ENCODE measurements at regions not wholly inside any gene's neighbourhood (a gene's known extent, or its start where the extent isn't known, plus 50 kb on each side); places are given as distances from the start of the nearest gene placed in this dataset.

GRCh38 chr1:190560161-190560681 is 82.6 kb upstream of the BRINP3 start (continued):
- TF ChIP-seq CHD1 (IDR thresholded peaks at IDR 0.05; ENCODE audit: low read depth, low read length) (no peak), PBX3 (IDR thresholded peaks at IDR 0.05; ENCODE audit: insufficient replicate concordance, low read depth, low read length) (no peak), ZZZ3 (IDR thresholded peaks at IDR 0.05; ENCODE audit: control insufficient read depth, insufficient read length, low read depth) (no peak), SRF (IDR thresholded peaks at IDR 0.05; ENCODE audit: low read depth in 2 of 2, low read length in 2 of 2) (no peak), FOXM1 (IDR thresholded peaks at IDR 0.05; ENCODE audit: low read depth, low read length) (no peak), PKNOX1 (IDR thresholded peaks at IDR 0.05) (no peak), RCOR1 (conservative IDR thresholded peaks at IDR 0.05; ENCODE audit: low read depth, low read length) (no peak)

DNA sequence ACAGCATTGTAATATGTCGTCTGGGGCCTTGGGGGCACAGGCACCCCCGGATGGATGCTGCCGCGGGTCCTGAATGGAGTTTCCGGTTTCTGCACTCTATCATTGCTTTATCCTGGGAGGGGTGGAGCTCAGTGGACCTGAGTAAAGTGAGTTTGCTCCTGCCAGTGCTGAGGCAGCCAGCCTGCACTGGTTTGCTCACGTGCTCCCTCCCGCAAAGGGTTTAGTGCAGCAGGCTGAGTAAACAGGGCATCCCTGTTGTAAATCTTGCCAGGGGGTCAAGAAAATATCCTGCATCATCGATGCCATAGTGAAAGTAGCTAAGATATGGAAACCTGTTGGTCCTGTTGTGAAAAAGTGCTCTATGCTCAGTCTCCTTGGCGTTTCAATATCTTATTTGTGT is 85.6 kb upstream of the BRINP3 start:
- CTCF ChIA-PET: no interaction called here
- intact Hi-C loops (cut with micrococcal nuclease; ENCODE audit: unreplicated experiment) (no loop called here), in situ Hi-C loops (cut with MboI) (no loop called here)
- Histone ChIP-seq H3K79me2 (ENCODE audit: control insufficient read depth, insufficient read depth, low read length) (no peaks in the 10 kb centered on the region), H3K4me1 (ENCODE audit: control insufficient read depth, insufficient read depth, low read length) (no peaks in the 10 kb centered on the region), H3K4me2 (ENCODE audit: control insufficient read depth, insufficient read depth) (no peak overlapping the region), H3K9ac (ENCODE audit: control insufficient read depth, insufficient read depth, low read length) (no peak overlapping the region), H2AFZ (ENCODE audit: control insufficient read depth, low read depth, low read length) (no peak overlapping the region), H3K9me3 (replicated peaks; ENCODE audit: control insufficient read depth, insufficient read depth, low read length) (no peaks in the 10 kb centered on the region), H4K20me1 (ENCODE audit: control insufficient read depth, insufficient read depth) (no peaks in the 10 kb centered on the region), H3K27me3 (replicated peaks in 1 of 2; ENCODE audit: control insufficient read depth in 2 of 2, insufficient read depth in 2 of 2, low read length in 1 of 2) (no peaks in the 10 kb centered on the region), H3K36me3 (ENCODE audit: control insufficient read depth in 2 of 2, insufficient read depth in 2 of 2, low read length in 1 of 2) (no peaks in the 10 kb centered on the region), H3K27ac (ENCODE audit: control insufficient read depth, insufficient read depth) (no peak overlapping the region), H3K4me3 (no peak overlapping the region)
- DNase-seq (ENCODE audit: low read depth, low spot score) (no peak), ATAC-seq (no peak), FAIRE-seq (no peak)
- POLR2A ChIA-PET: no interaction called here
- TF ChIP-seq BRCA1 (IDR thresholded peaks at IDR 0.05; ENCODE audit: low read depth, low read length) (no peak), YBX1 (IDR thresholded peaks at IDR 0.05) (no peak), RFX5 (IDR thresholded peaks at IDR 0.05; ENCODE audit: low read depth, low read length) (no peak), CTCF (IDR thresholded peaks at IDR 0.05 in 2 of 3, conservative IDR thresholded peaks at IDR 0.05 in 1 of 3; ENCODE audit: control insufficient read depth in 2 of 3, extremely low read depth in 1 of 3, insufficient read depth in 1 of 3, low read depth in 3 of 3, low read length in 3 of 3) (no peak), TCF7 (IDR thresholded peaks at IDR 0.05; ENCODE audit: borderline replicate concordance) (no peak), DPF2 (IDR thresholded peaks at IDR 0.05) (no peak), YY1 (IDR thresholded peaks at IDR 0.05; ENCODE audit: low read depth, low read length) (no peak), RAD51 (IDR thresholded peaks at IDR 0.05) (no peak), KDM1A (IDR thresholded peaks at IDR 0.05; ENCODE audit: borderline replicate concordance) (no peak), JUNB (IDR thresholded peaks at IDR 0.05) (no peak), SMARCA5 (IDR thresholded peaks at IDR 0.05) (no peak), POLR2A (IDR thresholded peaks at IDR 0.05; ENCODE audit: low read depth, low read length) (no peak)
- SMC1A ChIA-PET (ENCODE audit: uncharacterized antibody, unreplicated experiment): no interaction called here
- 31% methylated on average over 9 of the region's 9 CpGs for WGBS (ENCODE audit: insufficient coverage, insufficient replicate concordance, low lambda C conversion rate, missing lambda C conversion rate)
- RAD21 ChIA-PET (ENCODE audit: unreplicated experiment): no interaction called here
- no TSS peak for BruUV-seq (replicated peaks)

Measured in GM12878 (cell line).